Astrocyte (in vitro differentiated cells and primary cell): ENCODE measurements at regions not wholly inside any gene's neighbourhood (a gene's known extent, or its start where the extent isn't known, plus 50 kb on each side); places are given as distances from the start of the nearest gene placed in this dataset.

ENCODE experiments used
- DNase-seq: peaks from one replicate; pipeline ENCODE4 v3.0.0-alpha.2; 2010; ENCODE audit warnings: low read depth
- FAIRE-seq: peaks from 2 replicates; lab custom pipeline; 2011; peaks lifted over from hg19 to GRCh38; lab: Jason Lieb, UNC
- H2AFZ ChIP-seq: 2 replicates; pipeline ENCODE4 v1.6.0; 2012; ENCODE audit warnings: low read depth, low read length, inconsistent platforms
- H3K27ac ChIP-seq: 2 replicates; pipeline ENCODE4 v1.5.1; 2011; ENCODE audit warnings: low read depth, low read length, inconsistent platforms
- H3K27me3 ChIP-seq: 2 replicates; pipeline ENCODE4 v1.6.0; 2011; ENCODE audit warnings: low read length, inconsistent platforms; ENCODE audit not compliant: insufficient read depth
- H3K36me3 ChIP-seq: 2 replicates; pipeline ENCODE4 v1.5.1; 2011; ENCODE audit warnings: low read length, inconsistent platforms; ENCODE audit not compliant: insufficient read depth
- H3K4me1 ChIP-seq: 2 replicates; pipeline ENCODE4 v1.5.1; 2011; ENCODE audit warnings: low read length, inconsistent platforms; ENCODE audit not compliant: insufficient read depth
- H3K4me2 ChIP-seq: 2 replicates; pipeline ENCODE4 v1.6.0; 2012; ENCODE audit warnings: low read length, inconsistent platforms
- H3K4me3 ChIP-seq: 2 replicates; pipeline ENCODE4 v1.5.1; 2011; ENCODE audit warnings: low read depth, mild to moderate bottlenecking, low read length, inconsistent platforms; ENCODE audit not compliant: insufficient read depth
- H3K79me2 ChIP-seq: 2 replicates; pipeline ENCODE4 v1.6.0; 2012; ENCODE audit warnings: mild to moderate bottlenecking, low read length, inconsistent platforms; ENCODE audit not compliant: insufficient read depth
- H3K9ac ChIP-seq: 2 replicates; pipeline ENCODE4 v1.6.0; 2012; ENCODE audit warnings: mild to moderate bottlenecking, low read length, inconsistent platforms
- H3K9me3 ChIP-seq: 2 replicates; pipeline ENCODE4 v1.5.1; 2012; ENCODE audit warnings: low read depth, mild to moderate bottlenecking, low read length, inconsistent platforms; ENCODE audit not compliant: insufficient read depth
- H4K20me1 ChIP-seq: 2 replicates; pipeline ENCODE4 v1.6.0; 2012; ENCODE audit warnings: low read length, inconsistent platforms; ENCODE audit not compliant: insufficient read depth
- H3K27ac Mint-ChIP-seq: one replicate; pipeline ENCODE4 v1.8.0; 2021; ENCODE audit warnings: mild to moderate bottlenecking, mixed read lengths; ENCODE audit not compliant: unreplicated experiment
- H3K27me3 Mint-ChIP-seq: one replicate; pipeline ENCODE4 v1.8.0; 2021; ENCODE audit warnings: low read depth, mixed read lengths; ENCODE audit not compliant: unreplicated experiment
- H3K36me3 Mint-ChIP-seq: one replicate; pipeline ENCODE4 v1.8.0; 2021; ENCODE audit warnings: low read depth, mixed read lengths; ENCODE audit not compliant: unreplicated experiment
- H3K4me1 Mint-ChIP-seq: one replicate; pipeline ENCODE4 v1.8.0; 2021; ENCODE audit warnings: low read depth, mixed read lengths; ENCODE audit not compliant: unreplicated experiment
- H3K4me3 Mint-ChIP-seq: one replicate; pipeline ENCODE4 v1.8.0; 2021; ENCODE audit warnings: mild to moderate bottlenecking, moderate library complexity, mixed read lengths; ENCODE audit not compliant: unreplicated experiment
- H3K9me3 Mint-ChIP-seq: one replicate; pipeline ENCODE4 v1.8.0; 2021; ENCODE audit warnings: mild to moderate bottlenecking, mixed read lengths; ENCODE audit not compliant: unreplicated experiment
- EZH2 ChIP-seq: IDR thresholded peaks from 2 replicates; pipeline ENCODE4 v1.6.1; 2012; ENCODE audit warnings: mild to moderate bottlenecking, low read length, inconsistent platforms; ENCODE audit not compliant: insufficient read depth
- TF ChIP-seq, protein P1 (sequence below): IDR thresholded peaks from 2 replicates; pipeline ENCODE4 v1.5.1; 2011; ENCODE audit warnings: low read depth, mild to moderate bottlenecking, inconsistent platforms, low read length, moderate library complexity; ENCODE audit not compliant: insufficient read depth

GRCh38 chr10:130929422-130930325 lies 381.8 kb downstream of the TCERG1L start:
- no peak for FAIRE-seq
- H3K27ac ChIP-seq = no peak overlapping the region
- no peak overlapping the region for H3K9ac ChIP-seq
- Mint-ChIP-seq H3K27me3 (peaks cover 7% of the 10 kb centered on the region), H3K9me3 (peaks cover 3% of the 10 kb centered on the region), H3K27ac (no peak overlapping the region), H3K36me3 (no peaks in the 10 kb centered on the region), H3K4me3 (no peak overlapping the region), H3K4me1 (no peaks in the 10 kb centered on the region)
- H4K20me1 ChIP-seq = no peaks in the 10 kb centered on the region
- no peaks in the 10 kb centered on the region for H3K36me3 ChIP-seq
- DNase-seq = no peak
- peaks cover 28% of the 10 kb centered on the region for H3K9me3 ChIP-seq
- no peaks in the 10 kb centered on the region for H3K79me2 ChIP-seq
- no peaks in the 10 kb centered on the region for H3K4me1 ChIP-seq
- H2AFZ ChIP-seq = no peak overlapping the region
- H3K27me3 ChIP-seq = no peaks in the 10 kb centered on the region
- no peak overlapping the region for H3K4me3 ChIP-seq
- no peak overlapping the region for H3K4me2 ChIP-seq
- TF ChIP-seq, protein P1, sequence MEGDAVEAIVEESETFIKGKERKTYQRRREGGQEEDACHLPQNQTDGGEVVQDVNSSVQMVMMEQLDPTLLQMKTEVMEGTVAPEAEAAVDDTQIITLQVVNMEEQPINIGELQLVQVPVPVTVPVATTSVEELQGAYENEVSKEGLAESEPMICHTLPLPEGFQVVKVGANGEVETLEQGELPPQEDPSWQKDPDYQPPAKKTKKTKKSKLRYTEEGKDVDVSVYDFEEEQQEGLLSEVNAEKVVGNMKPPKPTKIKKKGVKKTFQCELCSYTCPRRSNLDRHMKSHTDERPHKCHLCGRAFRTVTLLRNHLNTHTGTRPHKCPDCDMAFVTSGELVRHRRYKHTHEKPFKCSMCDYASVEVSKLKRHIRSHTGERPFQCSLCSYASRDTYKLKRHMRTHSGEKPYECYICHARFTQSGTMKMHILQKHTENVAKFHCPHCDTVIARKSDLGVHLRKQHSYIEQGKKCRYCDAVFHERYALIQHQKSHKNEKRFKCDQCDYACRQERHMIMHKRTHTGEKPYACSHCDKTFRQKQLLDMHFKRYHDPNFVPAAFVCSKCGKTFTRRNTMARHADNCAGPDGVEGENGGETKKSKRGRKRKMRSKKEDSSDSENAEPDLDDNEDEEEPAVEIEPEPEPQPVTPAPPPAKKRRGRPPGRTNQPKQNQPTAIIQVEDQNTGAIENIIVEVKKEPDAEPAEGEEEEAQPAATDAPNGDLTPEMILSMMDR = no peak
- no peak for TF ChIP-seq EZH2

- no peaks in the 10 kb centered on the region for H3K27me3 ChIP-seq
- Mint-ChIP-seq H3K27ac (no peak overlapping the region), H3K36me3 (no peaks in the 10 kb centered on the region), H3K4me1 (no peaks in the 10 kb centered on the region), H3K9me3 (peaks cover 3% of the 10 kb centered on the region), H3K27me3 (peaks cover 7% of the 10 kb centered on the region), H3K4me3 (no peak overlapping the region)
- H3K9me3 ChIP-seq = peaks cover 17% of the 10 kb centered on the region
- no peaks in the 10 kb centered on the region for H3K36me3 ChIP-seq
- no peaks in the 10 kb centered on the region for H3K4me1 ChIP-seq
- H2AFZ ChIP-seq = no peak overlapping the region
- TF ChIP-seq EZH2 = no peak
- TF ChIP-seq, protein P1 = no peak
- FAIRE-seq = no peak
- H3K9ac ChIP-seq = no peak overlapping the region
- no peaks in the 10 kb centered on the region for H3K79me2 ChIP-seq
- no peak for DNase-seq
- H3K4me3 ChIP-seq = no peak overlapping the region
- no peak overlapping the region for H3K27ac ChIP-seq
- H3K4me2 ChIP-seq = no peak overlapping the region
- no peaks in the 10 kb centered on the region for H4K20me1 ChIP-seq
Measured at GRCh38 chr10:130930821-130931220, 380.7 kb downstream of the TCERG1L start.

DNA sequence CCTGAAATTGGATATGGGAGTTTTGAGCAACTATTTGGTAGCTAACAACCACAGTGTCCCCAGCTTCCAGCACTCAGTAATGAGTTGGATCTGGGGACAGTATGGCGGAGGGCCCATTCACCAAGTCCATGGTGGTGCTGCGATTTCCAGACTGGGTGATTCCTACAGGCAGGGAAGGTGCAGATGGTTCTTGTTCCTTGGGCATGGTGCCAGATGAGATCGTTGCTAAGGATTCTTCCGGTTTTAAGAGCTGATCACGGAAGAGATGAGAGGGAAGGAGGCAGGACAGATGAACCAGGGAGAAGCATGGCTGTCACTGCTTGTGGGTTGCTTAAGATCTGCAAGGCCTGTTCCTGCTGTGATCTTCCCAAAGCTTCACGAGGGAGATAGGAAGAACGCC lies 380.3 kb downstream of the TCERG1L start:
- Histone ChIP-seq H4K20me1 (no peaks in the 10 kb centered on the region), H3K4me2 (no peak overlapping the region), H3K36me3 (no peaks in the 10 kb centered on the region), H3K27me3 (no peaks in the 10 kb centered on the region), H3K4me1 (no peaks in the 10 kb centered on the region), H3K4me3 (no peak overlapping the region), H3K79me2 (no peaks in the 10 kb centered on the region), H3K9me3 (peaks cover 12% of the 10 kb centered on the region), H3K9ac (no peak overlapping the region), H2AFZ (no peak overlapping the region), H3K27ac (no peak overlapping the region)
- Mint-ChIP-seq H3K4me1 (no peaks in the 10 kb centered on the region), H3K36me3 (no peaks in the 10 kb centered on the region), H3K27me3 (peaks cover 7% of the 10 kb centered on the region), H3K27ac (no peak overlapping the region), H3K4me3 (no peak overlapping the region), H3K9me3 (peaks cover 3% of the 10 kb centered on the region)
- no peak for FAIRE-seq
- no peak for TF ChIP-seq EZH2
- TF ChIP-seq, protein P1 = no peak
- no peak for DNase-seq
